GM12878 (cell line): ENCODE measurements at regions not wholly inside any gene's neighbourhood (a gene's known extent, or its start where the extent isn't known, plus 50 kb on each side); places are given as distances from the start of the nearest gene placed in this dataset.

ENCODE experiments used
- BMI1 ChIP-seq: fragments of 450-650 bp; IDR thresholded peaks from 2 replicates; pipeline ENCODE4 v1.6.1; 2016; ENCODE audit warnings: mild to moderate bottlenecking, moderate library complexity, borderline replicate concordance
- CBFB ChIP-seq: IDR thresholded peaks from 2 replicates; pipeline ENCODE4 v1.6.1; 2016; ENCODE audit warnings: antibody characterized with exemption, low read depth
- CBX3 ChIP-seq: fragments of 200-600 bp; sonication (generic); IDR thresholded peaks from 2 replicates; pipeline ENCODE4 v1.6.1; 2016; ENCODE audit warnings: low read depth, borderline replicate concordance
- CHD4 ChIP-seq: fragments of 200-600 bp; sonication (generic); IDR thresholded peaks from 2 replicates; pipeline ENCODE4 v1.6.1; 2016; ENCODE audit warnings: mild to moderate bottlenecking
- IKZF2 ChIP-seq, 2 experiments: fragments of 450-650 bp; IDR thresholded peaks; 2 replicates each; pipeline ENCODE4 v1.6.1; 2017; ENCODE audit warnings: mild to moderate bottlenecking in 2 of 2, moderate library complexity in 2 of 2
- IRF4 ChIP-seq: IDR thresholded peaks from 2 replicates; pipeline ENCODE4 v1.6.1; 2011; ENCODE audit warnings: low read depth, low read length
- KLF5 ChIP-seq: fragments of 450-650 bp; IDR thresholded peaks from 2 replicates; pipeline ENCODE4 v1.6.1; 2014; ENCODE audit warnings: mild to moderate bottlenecking; ENCODE audit not compliant: partially characterized antibody
- MTA3 ChIP-seq: IDR thresholded peaks from 2 replicates; pipeline ENCODE4 v1.6.1; 2012; ENCODE audit warnings: low read length, inconsistent platforms, borderline replicate concordance
- NBN ChIP-seq: fragments of 450-650 bp; IDR thresholded peaks from 2 replicates; pipeline ENCODE4 v1.6.1; 2016
- NFIC ChIP-seq: IDR thresholded peaks from 2 replicates; pipeline ENCODE4 v1.6.1; 2012; ENCODE audit warnings: low read depth, mild to moderate bottlenecking, inconsistent platforms, low read length, moderate library complexity
- NFXL1 ChIP-seq: fragments of 450-650 bp; IDR thresholded peaks from 2 replicates; pipeline ENCODE4 v1.6.1; 2017; ENCODE audit warnings: antibody characterized with exemption, mild to moderate bottlenecking, borderline replicate concordance
- NR2F1 ChIP-seq: fragments of 450-650 bp; conservative IDR thresholded peaks from 2 replicates; pipeline ENCODE4 v1.6.1; 2017; ENCODE audit warnings: mild to moderate bottlenecking
- RFX5 ChIP-seq: IDR thresholded peaks from 2 replicates; pipeline ENCODE4 v1.6.1; 2011; ENCODE audit warnings: low read depth, low read length, improper control_type of control experiment
- SMC3 ChIP-seq: IDR thresholded peaks from 2 replicates; pipeline ENCODE4 v1.6.1; 2011; ENCODE audit warnings: low read length, improper control_type of control experiment, borderline replicate concordance
- WRNIP1 ChIP-seq: IDR thresholded peaks from 2 replicates; pipeline ENCODE4 v1.6.1; 2011; ENCODE audit warnings: low read depth, low read length, improper control_type of control experiment, borderline replicate concordance
- YBX1 ChIP-seq: fragments of 450-650 bp; IDR thresholded peaks from 2 replicates; pipeline ENCODE4 v1.6.1; 2016; ENCODE audit warnings: antibody characterized with exemption
- TF ChIP-seq, protein P1 (sequence below), 3 experiments: IDR thresholded peaks in 2 of 3; conservative IDR thresholded peaks in 1 of 3; 2 replicates each; pipeline ENCODE4 v1.5.1; 2011; ENCODE audit warnings: low read depth in 3 of 3, low read length in 3 of 3, mild to moderate bottlenecking in 3 of 3, control low read depth in 2 of 3, moderate library complexity in 2 of 3, inconsistent platforms in 1 of 3, mixed read lengths in 1 of 3; ENCODE audit not compliant: control insufficient read depth in 2 of 3, insufficient read depth in 1 of 3; ENCODE audit errors: extremely low read depth in 1 of 3
- TF ChIP-seq, protein P2 (sequence below): fragments of 450-650 bp; formaldehyde crosslinking; IDR thresholded peaks from 2 replicates; pipeline ENCODE4 v1.5.0; 2022; ENCODE audit warnings: mild to moderate bottlenecking, missing genetic modification characterization
- TF ChIP-seq, protein P3 (sequence below): fragments of 450-650 bp; IDR thresholded peaks from 2 replicates; pipeline ENCODE4 v1.6.1; 2017; ENCODE audit warnings: low read depth, mild to moderate bottlenecking, moderate library complexity
- TF ChIP-seq, protein P4 (sequence below): fragments of 450-650 bp; formaldehyde crosslinking; IDR thresholded peaks from 2 replicates; pipeline ENCODE4 v1.4.0; 2020; ENCODE audit warnings: mild to moderate bottlenecking, moderate library complexity

DNA sequence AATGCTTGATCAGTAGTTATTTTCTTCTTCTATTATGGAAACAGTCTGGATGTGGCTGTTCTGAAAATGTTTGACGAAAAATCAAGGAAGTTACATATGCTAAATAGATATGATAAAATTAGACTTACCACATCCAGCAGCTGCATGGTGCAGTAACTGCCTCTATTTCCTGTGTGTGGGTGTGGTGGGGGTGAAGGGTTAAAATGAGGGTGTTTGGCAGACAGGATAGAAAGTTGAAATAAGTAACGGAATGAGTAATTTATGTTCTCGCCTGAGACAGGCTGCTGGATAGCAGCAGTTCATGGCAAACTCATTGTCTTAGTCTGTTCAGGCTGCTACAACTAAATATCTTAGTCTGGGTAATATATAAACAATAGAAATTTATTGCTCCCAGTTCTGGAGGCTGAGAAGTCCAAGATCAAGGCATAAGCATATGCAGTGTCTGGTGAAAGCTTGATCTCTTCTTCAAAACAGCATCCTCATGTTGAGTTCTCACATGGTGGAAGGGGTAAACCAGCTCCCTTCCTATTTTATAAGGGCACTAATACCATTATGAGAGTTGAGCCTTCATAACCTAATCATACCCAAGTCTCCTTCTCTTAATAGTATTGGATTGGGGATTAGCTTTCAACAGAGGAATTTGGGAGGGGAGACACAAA, 1248.9 kb downstream of the SLITRK5 start (continued):
- TF ChIP-seq NR2F1 = peak; percentile 91
- TF ChIP-seq WRNIP1 = no peak
- 0 out of 2 replicates have a peak, but pooled peaks have one; percentile 51 for TF ChIP-seq NBN
- no peak for TF ChIP-seq NFXL1
- peak; percentile 53 to 76; a peak in 3 of 4 replicates for TF ChIP-seq IKZF2 (IDR thresholded peaks at IDR 0.05)
- TF ChIP-seq BMI1 = no peak
- TF ChIP-seq, protein P1, sequence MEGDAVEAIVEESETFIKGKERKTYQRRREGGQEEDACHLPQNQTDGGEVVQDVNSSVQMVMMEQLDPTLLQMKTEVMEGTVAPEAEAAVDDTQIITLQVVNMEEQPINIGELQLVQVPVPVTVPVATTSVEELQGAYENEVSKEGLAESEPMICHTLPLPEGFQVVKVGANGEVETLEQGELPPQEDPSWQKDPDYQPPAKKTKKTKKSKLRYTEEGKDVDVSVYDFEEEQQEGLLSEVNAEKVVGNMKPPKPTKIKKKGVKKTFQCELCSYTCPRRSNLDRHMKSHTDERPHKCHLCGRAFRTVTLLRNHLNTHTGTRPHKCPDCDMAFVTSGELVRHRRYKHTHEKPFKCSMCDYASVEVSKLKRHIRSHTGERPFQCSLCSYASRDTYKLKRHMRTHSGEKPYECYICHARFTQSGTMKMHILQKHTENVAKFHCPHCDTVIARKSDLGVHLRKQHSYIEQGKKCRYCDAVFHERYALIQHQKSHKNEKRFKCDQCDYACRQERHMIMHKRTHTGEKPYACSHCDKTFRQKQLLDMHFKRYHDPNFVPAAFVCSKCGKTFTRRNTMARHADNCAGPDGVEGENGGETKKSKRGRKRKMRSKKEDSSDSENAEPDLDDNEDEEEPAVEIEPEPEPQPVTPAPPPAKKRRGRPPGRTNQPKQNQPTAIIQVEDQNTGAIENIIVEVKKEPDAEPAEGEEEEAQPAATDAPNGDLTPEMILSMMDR (IDR thresholded peaks at IDR 0.05 in 2 of 3, conservative IDR thresholded peaks at IDR 0.05 in 1 of 3; ENCODE audit: control insufficient read depth in 2 of 3, extremely low read depth in 1 of 3, insufficient read depth in 1 of 3, low read depth in 3 of 3, low read length in 3 of 3) = no peak
- TF ChIP-seq CBFB = no peak
- TF ChIP-seq MTA3 = 0 out of 2 replicates have a peak, but pooled peaks have one; percentile 30
- TF ChIP-seq CHD4 = no peak
- no peak for TF ChIP-seq RFX5
- peak; percentile 60; the same call in 1 of the 2 replicates for TF ChIP-seq NFIC
- TF ChIP-seq YBX1 = no peak
- no peak for TF ChIP-seq IRF4
- TF ChIP-seq, protein P2, sequence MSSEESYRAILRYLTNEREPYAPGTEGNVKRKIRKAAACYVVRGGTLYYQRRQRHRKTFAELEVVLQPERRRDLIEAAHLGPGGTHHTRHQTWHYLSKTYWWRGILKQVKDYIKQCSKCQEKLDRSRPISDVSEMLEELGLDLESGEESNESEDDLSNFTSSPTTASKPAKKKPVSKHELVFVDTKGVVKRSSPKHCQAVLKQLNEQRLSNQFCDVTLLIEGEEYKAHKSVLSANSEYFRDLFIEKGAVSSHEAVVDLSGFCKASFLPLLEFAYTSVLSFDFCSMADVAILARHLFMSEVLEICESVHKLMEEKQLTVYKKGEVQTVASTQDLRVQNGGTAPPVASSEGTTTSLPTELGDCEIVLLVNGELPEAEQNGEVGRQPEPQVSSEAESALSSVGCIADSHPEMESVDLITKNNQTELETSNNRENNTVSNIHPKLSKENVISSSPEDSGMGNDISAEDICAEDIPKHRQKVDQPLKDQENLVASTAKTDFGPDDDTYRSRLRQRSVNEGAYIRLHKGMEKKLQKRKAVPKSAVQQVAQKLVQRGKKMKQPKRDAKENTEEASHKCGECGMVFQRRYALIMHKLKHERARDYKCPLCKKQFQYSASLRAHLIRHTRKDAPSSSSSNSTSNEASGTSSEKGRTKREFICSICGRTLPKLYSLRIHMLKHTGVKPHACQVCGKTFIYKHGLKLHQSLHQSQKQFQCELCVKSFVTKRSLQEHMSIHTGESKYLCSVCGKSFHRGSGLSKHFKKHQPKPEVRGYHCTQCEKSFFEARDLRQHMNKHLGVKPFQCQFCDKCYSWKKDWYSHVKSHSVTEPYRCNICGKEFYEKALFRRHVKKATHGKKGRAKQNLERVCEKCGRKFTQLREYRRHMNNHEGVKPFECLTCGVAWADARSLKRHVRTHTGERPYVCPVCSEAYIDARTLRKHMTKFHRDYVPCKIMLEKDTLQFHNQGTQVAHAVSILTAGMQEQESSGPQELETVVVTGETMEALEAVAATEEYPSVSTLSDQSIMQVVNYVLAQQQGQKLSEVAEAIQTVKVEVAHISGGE (CRISPR knock-in tag) = no peak
- TF ChIP-seq, protein P3, sequence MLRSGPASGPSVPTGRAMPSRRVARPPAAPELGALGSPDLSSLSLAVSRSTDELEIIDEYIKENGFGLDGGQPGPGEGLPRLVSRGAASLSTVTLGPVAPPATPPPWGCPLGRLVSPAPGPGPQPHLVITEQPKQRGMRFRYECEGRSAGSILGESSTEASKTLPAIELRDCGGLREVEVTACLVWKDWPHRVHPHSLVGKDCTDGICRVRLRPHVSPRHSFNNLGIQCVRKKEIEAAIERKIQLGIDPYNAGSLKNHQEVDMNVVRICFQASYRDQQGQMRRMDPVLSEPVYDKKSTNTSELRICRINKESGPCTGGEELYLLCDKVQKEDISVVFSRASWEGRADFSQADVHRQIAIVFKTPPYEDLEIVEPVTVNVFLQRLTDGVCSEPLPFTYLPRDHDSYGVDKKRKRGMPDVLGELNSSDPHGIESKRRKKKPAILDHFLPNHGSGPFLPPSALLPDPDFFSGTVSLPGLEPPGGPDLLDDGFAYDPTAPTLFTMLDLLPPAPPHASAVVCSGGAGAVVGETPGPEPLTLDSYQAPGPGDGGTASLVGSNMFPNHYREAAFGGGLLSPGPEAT = peak; percentile 30; the same call in 1 of the 2 replicates
- TF ChIP-seq, protein P4, sequence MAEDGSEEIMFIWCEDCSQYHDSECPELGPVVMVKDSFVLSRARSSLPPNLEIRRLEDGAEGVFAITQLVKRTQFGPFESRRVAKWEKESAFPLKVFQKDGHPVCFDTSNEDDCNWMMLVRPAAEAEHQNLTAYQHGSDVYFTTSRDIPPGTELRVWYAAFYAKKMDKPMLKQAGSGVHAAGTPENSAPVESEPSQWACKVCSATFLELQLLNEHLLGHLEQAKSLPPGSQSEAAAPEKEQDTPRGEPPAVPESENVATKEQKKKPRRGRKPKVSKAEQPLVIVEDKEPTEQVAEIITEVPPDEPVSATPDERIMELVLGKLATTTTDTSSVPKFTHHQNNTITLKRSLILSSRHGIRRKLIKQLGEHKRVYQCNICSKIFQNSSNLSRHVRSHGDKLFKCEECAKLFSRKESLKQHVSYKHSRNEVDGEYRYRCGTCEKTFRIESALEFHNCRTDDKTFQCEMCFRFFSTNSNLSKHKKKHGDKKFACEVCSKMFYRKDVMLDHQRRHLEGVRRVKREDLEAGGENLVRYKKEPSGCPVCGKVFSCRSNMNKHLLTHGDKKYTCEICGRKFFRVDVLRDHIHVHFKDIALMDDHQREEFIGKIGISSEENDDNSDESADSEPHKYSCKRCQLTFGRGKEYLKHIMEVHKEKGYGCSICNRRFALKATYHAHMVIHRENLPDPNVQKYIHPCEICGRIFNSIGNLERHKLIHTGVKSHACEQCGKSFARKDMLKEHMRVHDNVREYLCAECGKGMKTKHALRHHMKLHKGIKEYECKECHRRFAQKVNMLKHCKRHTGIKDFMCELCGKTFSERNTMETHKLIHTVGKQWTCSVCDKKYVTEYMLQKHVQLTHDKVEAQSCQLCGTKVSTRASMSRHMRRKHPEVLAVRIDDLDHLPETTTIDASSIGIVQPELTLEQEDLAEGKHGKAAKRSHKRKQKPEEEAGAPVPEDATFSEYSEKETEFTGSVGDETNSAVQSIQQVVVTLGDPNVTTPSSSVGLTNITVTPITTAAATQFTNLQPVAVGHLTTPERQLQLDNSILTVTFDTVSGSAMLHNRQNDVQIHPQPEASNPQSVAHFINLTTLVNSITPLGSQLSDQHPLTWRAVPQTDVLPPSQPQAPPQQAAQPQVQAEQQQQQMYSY (CRISPR knock-in tag) = no peak
- TF ChIP-seq KLF5 = no peak
- TF ChIP-seq CBX3 = no peak
- no peak for TF ChIP-seq SMC3
